Superior temporal gyrus (tissue), 1 donor: ENCODE measurements at regions not wholly inside any gene's neighbourhood (a gene's known extent, or its start where the extent isn't known, plus 50 kb on each side); places are given as distances from the start of the nearest gene placed in this dataset.

ENCODE experiments used
- DNase-seq: peaks from one replicate; pipeline ENCODE4 v3.0.0-alpha.2; 2016; ENCODE audit errors: extremely low spot score

- no peak for DNase-seq
Observed at GRCh38 chr4:20520901-20521300, 179.4 kb upstream of the PACRGL start.

GRCh38 chr4:20528508-20528907 lies 171.8 kb upstream of the PACRGL start:
- no peak for DNase-seq

GRCh38 chr4:20529691-20530090 lies 170.6 kb upstream of the PACRGL start:
- DNase-seq: no peak

- DNase-seq: no peak
Observed at GRCh38 chr4:20532116-20532790, 168.0 kb upstream of the PACRGL start.

- DNase-seq: no peak
Observed at GRCh38 chr4:20532871-20533870, 167.1 kb upstream of the PACRGL start.

- no peak for DNase-seq
Observed at GRCh38 chr4:20538905-20539304, 161.4 kb upstream of the PACRGL start.

- no peak for DNase-seq
Observed at GRCh38 chr4:20543131-20543530, 157.1 kb upstream of the PACRGL start.

GRCh38 chr4:20544645-20545044 lies 155.6 kb upstream of the PACRGL start:
- DNase-seq: peak; percentile 76

- DNase-seq: no peak
Observed at GRCh38 chr4:20552004-20552403, 148.3 kb upstream of the PACRGL start.

GRCh38 chr4:20554134-20554533 lies 146.1 kb upstream of the PACRGL start:
- no peak for DNase-seq

GRCh38 chr4:20565075-20565721 lies 135.1 kb upstream of the PACRGL start:
- DNase-seq: no peak

- DNase-seq: no peak
Observed at GRCh38 chr4:20570981-20571715, 129.1 kb upstream of the PACRGL start.

- DNase-seq: no peak
Observed at GRCh38 chr4:20572976-20573375, 127.3 kb upstream of the PACRGL start.

GRCh38 chr4:20574986-20575385 lies 125.3 kb upstream of the PACRGL start:
- DNase-seq: no peak

GRCh38 chr4:20575486-20575885 lies 124.8 kb upstream of the PACRGL start:
- DNase-seq: no peak

GRCh38 chr4:20576861-20577260 lies 123.4 kb upstream of the PACRGL start:
- no peak for DNase-seq

- no peak for DNase-seq
Observed at GRCh38 chr4:20577702-20578101, 122.6 kb upstream of the PACRGL start.

- DNase-seq: no peak
Observed at GRCh38 chr4:20580907-20581306, 119.4 kb upstream of the PACRGL start.

GRCh38 chr4:20589436-20589835 lies 110.8 kb upstream of the PACRGL start:
- DNase-seq: no peak

GRCh38 chr4:20590849-20591248 lies 109.4 kb upstream of the PACRGL start:
- no peak for DNase-seq

- DNase-seq: no peak
Observed at GRCh38 chr4:20591571-20591970, 108.7 kb upstream of the PACRGL start.

- DNase-seq: no peak
Observed at GRCh38 chr4:20592013-20592412, 108.2 kb upstream of the PACRGL start.
